DMS114 treated with DMSO at 0.1 percent for 48 hours (cell line): ENCODE measurements at regions not wholly inside any gene's neighbourhood (a gene's known extent, or its start where the extent isn't known, plus 50 kb on each side); places are given as distances from the start of the nearest gene placed in this dataset.
"Not testable (repeated sequence)": the region's sequence is repeated elsewhere in the genome, so short reads cannot be mapped to it uniquely, and the experiment has no call there.

Source experiments
- DNase-seq: peaks from one replicate; lab custom pipeline; 2025; ENCODE audit not compliant: unreplicated experiment; lab: John Stamatoyannopoulos, UW

- no peak for DNase-seq
These were observed 503.0 kb downstream of the NTRK3 start for GRCh38 chr15:87753539-87753938.

DNA sequence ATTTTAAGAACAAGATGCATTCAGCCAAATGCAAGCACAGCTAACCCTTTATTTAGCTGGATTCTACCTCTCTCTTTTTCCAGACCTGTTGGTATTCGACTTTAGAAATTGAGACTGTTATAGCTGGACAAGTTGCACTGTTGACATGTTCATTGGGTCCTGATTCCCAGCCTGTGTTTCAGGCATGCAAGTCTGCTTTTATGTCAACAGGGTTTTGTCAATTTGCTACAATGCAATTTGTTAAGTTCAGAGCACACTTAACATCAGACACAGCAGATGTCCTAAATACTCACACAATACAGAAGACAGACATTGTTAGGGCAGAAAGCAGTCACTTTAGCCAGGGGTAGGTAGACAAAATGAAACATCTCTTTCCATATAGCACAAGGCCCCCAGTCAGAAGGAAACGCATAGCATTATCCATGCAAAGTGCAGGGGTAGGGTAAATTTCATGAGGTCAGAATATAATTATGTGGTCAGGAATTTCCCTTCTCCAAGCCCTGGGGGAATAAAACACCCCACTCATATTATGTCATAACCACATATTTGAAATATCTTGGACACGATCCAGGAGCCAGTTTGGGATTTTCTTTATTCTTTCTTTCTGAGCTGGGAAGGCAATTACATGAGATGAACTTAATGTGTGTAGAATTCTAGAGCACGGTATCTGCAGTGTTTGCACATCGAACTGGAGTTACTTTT lies 504.1 kb downstream of the NTRK3 start:
- DNase-seq, result no peak

DNA sequence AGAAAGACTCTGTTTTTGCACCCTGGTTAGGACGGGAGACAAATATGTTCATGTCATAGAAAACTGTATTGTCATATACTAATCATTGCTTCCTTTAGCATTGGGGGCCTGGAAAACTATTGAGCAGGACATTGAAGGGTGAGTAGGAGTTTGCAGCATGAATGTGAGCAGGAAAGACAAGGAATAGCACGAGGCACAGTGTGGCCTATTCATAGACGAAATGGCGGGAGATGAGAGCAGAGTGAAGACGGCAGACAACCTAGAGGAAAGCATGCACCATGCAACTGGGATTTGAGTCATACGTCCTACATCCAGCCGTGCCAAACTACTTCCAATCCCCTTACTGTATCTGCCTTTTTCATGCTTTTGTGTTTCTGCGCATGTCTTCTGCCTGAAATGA lies 508.1 kb downstream of the NTRK3 start:
- DNase-seq, result no peak

- DNase-seq, result no peak
These were observed 509.5 kb downstream of the NTRK3 start for GRCh38 chr15:87747087-87747486.

- no peak for DNase-seq
These were observed 510.2 kb downstream of the NTRK3 start for GRCh38 chr15:87746333-87746732.

DNA sequence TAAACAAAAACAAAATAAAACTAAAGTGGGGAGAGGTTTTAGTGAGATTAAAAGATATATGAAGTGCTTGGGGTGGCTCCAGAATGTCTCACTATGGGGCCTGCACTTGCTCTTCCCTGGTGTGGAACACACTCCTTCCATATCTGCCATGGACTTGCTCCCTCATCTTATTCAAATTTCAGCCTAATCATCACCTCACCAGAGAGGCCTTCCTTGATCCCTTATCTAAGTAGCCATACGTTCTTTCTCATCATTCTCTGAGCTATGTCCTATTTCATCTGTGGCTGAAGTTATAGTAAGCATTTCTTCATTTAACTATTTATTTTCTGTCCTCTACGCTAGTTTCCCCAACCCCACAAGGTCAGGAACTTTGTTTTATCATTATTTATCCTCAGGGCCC lies 511.7 kb downstream of the NTRK3 start:
- DNase-seq, result no peak

- no peak for DNase-seq
These were observed 513.0 kb downstream of the NTRK3 start for GRCh38 chr15:87743562-87743961.

DNA sequence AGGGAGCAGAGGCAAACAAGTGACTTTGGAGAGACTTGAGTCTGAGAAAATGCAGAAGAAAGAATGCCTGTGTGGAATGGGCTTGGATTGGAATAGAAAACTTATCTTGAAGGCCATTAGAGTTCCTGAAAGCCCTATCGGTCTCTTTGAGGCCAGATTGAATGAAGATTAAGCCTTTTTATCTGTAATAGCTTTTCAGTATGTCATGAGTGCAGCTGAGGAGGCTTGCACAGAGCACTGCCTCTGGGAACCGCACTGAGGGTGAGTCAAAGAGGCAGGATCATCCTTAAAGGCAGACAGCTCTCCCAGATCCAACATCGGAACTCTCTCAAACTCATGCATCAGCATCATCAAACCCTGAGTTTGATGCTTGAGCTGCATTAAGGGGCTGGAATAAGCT lies 515.2 kb downstream of the NTRK3 start:
- no peak for DNase-seq

DNA sequence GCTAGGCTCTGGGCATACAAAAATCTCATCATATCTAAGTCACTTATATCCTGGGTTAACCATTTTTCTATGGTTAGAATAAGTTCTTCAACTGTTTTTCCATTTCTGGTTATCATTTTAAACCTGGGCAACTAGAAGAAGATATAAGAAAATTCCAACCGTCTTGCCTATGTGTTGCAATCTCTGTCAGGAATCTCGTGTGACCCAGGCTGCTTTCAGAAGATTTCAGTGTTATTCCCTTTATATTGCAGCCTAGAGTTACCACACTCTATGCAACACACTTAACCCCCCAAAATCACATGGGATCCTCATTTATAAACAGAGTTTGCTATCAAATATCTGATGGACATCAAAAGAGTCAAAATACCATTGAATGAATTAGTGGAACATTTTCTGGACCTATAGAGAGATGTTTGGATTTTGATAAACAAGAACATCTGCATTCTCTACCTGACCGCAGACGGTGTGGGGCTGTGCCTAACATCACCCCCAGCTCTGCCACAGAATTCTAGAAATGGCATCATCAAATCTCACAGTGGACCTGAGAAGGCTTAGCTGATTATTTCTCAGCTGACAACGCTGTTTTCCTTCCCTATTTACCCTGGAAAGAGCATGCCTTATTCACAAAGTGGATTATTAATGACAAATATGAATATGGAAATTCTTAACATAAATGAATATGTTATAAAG lies 515.7 kb downstream of the NTRK3 start:
- no peak for DNase-seq

GRCh38 chr15:87739866-87740265 lies 516.7 kb downstream of the NTRK3 start:
- DNase-seq, result no peak

- no peak for DNase-seq
These were observed 517.5 kb downstream of the NTRK3 start for GRCh38 chr15:87739081-87739480.

DNA sequence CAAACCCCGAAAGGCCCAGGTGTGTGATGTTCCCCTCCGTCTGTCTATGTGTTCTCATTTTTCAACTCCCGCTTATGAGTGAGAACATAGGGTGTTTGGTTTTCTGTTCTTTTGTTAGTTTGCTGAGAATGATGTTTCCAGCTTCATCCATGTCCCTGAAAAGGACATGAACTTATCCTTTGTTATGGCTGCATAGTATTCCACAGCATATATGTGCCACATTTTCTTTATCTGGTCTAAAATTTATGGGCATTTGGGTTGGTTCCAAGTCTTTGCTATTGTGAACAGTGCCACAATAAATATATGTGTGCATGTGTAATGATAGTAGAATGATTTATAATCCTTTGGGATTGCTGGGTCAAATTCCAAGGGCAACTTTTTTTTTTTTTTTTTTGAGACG lies 519.1 kb downstream of the NTRK3 start:
- not testable (repeated sequence) for DNase-seq

DNA sequence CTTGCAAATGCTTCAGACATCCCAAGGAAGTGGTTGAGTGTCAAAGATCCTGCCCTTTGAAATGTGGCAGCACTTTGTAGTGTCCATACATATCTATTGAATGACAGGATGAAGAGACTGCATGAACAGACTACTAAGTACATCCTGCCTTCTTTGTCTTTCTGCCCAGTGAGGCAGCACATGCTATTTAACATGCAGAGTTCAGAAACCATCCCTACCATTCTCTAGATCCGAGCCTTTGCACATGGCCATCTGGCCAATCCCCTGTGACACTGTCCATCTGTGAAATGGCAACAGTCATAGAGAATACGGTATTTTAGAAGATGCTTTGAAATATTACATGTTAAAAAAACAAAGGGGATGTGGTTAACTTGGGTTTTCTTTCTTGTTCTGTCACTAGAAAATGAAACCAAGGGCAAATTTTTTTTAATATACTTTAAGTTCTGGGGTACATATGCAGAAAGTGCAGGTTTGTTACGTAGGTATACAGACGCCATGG lies 519.6 kb downstream of the NTRK3 start:
- DNase-seq, result no peak

DNA sequence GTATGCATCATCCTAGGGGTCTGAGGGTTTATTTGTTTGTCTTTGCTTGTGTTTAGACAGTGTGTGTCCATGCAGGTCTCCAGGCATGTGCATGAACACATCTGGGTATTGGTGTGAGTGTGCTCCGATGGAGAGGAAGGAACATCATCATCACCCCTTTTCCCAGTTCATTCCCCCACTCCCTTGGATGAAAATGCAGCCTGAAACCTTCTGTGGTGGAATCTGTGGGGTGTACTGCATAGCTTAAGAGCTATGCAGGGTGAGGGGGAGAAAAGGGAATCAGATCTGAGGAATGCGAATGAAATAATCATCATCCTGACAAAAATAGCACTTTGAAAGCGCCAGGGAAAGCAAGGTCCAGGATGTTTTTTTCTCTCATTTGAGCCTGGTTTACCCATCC lies 520.1 kb downstream of the NTRK3 start:
- no peak for DNase-seq

DNA sequence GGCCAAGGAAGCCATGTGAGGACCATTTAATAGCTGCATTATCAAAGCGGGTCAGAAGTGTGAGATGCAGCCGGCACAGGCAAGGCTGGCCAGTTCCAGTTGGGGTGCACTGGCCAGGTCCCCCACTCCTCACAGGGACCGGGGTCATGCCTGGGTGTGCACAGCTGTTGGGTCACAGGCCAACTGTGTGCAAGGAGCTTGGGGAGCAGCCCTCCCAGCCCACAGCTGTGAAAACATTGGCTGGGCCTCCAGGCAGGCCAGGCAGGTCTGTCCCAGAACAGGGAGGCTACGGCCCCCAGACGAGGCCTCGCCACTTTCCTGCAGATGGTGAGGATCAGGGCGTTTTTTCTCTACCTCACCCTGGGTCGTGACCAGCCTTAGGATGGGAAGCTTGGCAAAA lies 521.0 kb downstream of the NTRK3 start:
- DNase-seq, result no peak

DNA sequence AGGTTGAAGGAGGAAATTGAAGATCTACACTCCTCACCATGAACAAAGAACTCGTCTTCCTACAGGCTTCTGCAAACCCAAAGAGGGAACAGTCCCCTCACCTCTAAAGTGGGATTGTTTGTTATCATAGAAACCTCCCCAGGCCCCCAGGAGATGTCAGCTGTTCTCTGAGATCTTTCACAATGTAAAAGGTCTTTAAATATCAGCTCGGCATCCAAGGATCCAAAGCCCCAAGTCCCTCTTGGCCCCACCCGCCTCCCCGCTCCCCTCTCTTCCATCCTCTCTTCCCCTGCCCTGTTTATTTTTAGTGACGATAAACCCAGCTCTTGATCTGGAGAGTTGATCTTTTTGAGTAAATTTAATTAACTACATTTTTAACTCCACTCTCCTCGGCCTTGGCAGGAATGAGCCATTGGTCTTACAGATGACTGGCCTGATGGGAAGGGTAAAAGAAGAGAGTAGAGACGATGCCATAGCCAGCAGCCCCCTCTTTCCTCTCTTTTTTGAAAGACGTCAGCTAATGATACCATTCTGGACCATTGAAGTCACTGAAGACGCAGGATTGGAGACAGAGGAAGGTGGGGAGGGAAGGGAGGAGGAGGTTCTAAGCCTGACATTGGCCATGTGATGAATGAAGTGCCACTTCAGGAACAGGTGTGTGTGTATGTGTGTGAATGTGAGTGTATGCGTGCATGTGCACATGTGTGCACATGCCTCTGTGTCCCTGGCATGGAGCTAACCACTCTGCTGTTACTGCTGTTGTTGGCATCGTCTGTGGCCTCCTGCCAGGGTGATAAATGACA lies 521.8 kb downstream of the NTRK3 start:
- no peak for DNase-seq

GRCh38 chr15:87733977-87734376 lies 522.6 kb downstream of the NTRK3 start:
- no peak for DNase-seq

- DNase-seq, result no peak
These were observed 523.0 kb downstream of the NTRK3 start for GRCh38 chr15:87733541-87733941.

GRCh38 chr15:87732976-87733375 lies 523.6 kb downstream of the NTRK3 start:
- DNase-seq, result no peak

GRCh38 chr15:87731630-87732029 lies 524.9 kb downstream of the NTRK3 start:
- no peak for DNase-seq

DNA sequence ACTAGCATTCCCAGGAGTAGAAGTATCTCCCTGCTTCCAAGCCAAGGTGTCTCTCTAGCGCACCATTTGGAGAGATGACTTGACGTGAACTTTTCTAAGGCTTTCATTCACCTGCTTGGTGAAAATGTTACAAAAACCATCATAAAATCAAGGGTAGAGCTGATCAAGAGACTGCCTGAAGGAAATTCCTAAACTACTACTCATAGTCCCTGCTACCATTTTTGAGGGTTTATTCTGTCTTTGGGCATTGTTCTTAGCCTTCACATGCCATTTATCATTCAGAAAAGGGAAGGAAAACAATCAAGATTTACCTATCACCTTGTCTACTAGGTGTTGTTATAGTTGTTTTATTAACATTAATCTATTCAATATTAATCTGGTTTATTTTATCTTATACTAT lies 525.8 kb downstream of the NTRK3 start:
- no peak for DNase-seq

DNA sequence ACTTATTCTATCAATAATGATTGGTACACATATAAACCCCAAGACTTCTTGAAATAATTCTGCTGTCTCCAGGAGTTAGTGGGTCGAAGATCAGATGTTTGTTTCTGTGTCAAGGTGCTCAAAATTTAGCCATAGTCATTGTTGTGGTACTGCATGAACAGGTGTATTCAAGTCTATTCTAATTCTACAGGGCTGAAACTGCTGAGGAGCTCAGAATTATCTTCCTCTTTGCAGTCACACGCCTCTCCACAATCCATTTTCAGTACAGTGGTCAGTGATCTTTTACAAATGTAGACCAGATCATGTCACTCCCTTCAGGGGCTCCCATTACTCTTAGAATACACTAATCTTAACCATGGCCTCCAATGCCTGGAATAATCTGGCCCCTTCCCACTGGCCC lies 527.5 kb downstream of the NTRK3 start:
- no peak for DNase-seq
